GM18505 (cell line): ENCODE measurements at regions not wholly inside any gene's neighbourhood (a gene's known extent, or its start where the extent isn't known, plus 50 kb on each side); places are given as distances from the start of the nearest gene placed in this dataset.
A peak's percentile ranks its signal among the peaks of the same experiment; 100 is the strongest.

Experiments
- ATAC-seq: cut with Tn5 transposase; IDR thresholded peaks from one replicate; pipeline ENCODE4 v1.9.1; 2021; ENCODE audit not compliant: unreplicated experiment
- POLR2A ChIP-seq: IDR thresholded peaks from 4 replicates; pipeline ENCODE4 v1.6.1; 2011; ENCODE audit warnings: borderline replicate concordance; ENCODE audit not compliant: insufficient read depth, insufficient read length; ENCODE audit errors: extremely low read depth

DNA sequence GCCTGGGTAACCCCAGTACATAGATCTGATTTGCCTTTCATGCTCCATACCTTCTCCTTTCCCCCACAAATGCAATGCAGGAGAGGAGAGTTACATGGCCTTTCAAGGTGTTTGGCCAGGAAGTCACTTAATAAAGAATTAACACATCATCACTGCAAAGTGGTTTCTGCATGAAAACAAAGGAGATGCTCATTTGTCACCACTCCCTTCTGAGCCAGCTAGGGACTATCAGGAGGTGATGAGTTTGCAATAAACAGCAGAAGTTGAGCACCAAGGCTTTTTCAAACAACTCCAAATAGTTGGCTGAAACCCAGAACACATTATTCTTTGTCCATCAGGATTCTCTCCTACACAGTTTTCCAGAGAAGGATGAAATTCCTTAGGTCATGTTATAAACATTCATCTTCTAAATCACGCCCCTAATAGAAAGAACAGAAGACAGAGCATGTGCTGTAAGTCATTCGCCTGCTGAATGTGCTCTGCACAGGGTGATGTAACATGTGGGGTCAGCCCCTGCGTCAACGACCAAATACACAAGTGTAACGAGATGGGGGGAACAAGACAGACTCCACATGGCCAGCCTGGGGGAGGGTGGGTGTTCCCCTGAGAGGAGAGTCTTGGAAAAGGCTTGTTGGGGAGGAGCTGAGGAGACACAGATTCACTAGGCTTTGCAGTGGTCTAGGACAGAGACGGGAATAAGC, 87.3 kb upstream of the RMDN2 start:
- TF ChIP-seq POLR2A, result no peak
- no peak for ATAC-seq

GRCh38 chr2:37838541-37839167, 86.4 kb upstream of the RMDN2 start:
- TF ChIP-seq POLR2A, result no peak
- no peak for ATAC-seq

- no peak for TF ChIP-seq POLR2A
- no peak for ATAC-seq
These were observed 85.1 kb upstream of the RMDN2 start for GRCh38 chr2:37839991-37840390.

GRCh38 chr2:37842732-37843440, 82.2 kb upstream of the RMDN2 start:
- ATAC-seq, result no peak
- no peak for TF ChIP-seq POLR2A

GRCh38 chr2:37843556-37843955, 81.5 kb upstream of the RMDN2 start:
- no peak for TF ChIP-seq POLR2A
- no peak for ATAC-seq

GRCh38 chr2:37846207-37846606, 78.9 kb upstream of the RMDN2 start:
- TF ChIP-seq POLR2A, result no peak
- ATAC-seq, result no peak

DNA sequence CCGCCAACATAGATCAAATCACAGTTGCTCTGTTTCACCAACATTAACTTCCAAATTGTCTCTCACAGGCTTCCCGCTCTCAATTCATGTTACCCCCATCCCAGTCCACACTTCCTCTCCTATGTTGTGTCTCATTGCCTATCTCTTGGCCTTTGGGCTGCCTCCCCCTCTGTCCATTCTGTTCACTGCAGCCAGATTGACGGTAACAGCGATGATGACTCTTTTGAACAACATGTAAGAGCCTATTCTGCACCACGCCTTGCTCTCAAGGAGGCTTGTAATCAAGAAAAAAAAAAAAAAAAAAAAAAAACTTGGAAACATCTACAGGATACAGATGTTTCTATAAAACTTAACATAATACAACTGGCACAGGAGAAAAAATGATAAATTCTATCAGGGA, 77.3 kb upstream of the RMDN2 start:
- no peak for ATAC-seq
- no peak for TF ChIP-seq POLR2A

DNA sequence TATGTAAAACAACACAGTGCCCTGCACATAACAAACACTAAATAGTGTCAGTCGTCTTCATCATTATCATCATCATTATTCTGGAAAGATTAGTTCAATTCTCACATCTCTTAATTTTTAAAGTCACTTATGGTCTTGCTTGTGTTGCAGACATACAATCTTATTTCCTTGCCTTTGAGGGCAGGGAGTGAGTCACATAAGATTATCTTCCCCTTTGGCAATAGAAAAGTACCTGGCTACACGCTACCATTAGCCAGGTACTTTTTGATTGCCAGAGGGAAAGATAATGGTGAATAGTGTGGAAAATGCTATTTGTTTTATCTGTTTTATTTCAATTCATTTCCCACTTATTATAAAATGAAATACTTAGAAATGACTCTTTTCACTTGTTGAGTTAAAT, 76.6 kb upstream of the RMDN2 start:
- TF ChIP-seq POLR2A, result no peak

DNA sequence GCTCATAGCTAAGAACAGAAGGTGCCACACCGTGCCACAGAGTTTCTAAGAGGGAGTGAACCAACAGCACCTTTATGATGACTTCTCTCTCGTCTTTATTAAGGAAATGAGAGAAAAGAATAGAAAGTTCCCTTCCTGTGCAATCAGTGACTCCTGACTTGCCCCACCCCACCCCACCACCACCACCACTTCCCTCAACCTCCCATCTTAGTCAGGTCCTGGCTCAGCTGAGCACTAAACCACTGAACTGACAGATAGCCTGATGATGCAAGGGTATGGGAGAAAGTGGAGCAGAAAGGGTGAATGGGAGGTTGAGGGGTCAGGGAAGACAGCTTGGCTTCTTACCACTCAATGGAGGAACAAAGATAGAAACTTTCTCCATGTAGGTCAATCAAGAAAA, 75.2 kb upstream of the RMDN2 start:
- TF ChIP-seq POLR2A, result no peak
- no peak for ATAC-seq

More for the DNA sequence above, 76.6 kb upstream of the RMDN2 start:
- ATAC-seq, result no peak

DNA sequence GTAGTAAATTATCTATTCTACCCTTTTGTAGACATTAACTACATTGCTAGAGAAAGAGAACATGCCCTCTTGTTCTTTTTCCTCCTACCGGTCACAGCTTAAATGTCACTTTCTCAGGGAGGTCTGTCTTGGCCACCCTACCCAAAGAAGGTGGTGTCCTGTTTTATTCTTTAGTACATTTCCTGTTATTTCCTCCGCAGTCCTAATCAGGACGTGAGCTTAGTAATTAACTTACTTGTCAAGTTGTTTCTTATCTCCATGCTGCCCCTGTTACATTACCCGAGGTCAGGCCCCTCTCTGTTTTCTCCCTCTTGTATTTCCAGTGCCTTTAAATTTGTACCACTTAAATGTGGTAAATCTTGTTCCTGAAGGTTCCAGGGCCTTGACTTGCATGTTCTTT, 73.7 kb upstream of the RMDN2 start:
- peak; percentile 24 for ATAC-seq
- no peak for TF ChIP-seq POLR2A

GRCh38 chr2:37851828-37852584, 73.1 kb upstream of the RMDN2 start:
- TF ChIP-seq POLR2A, result no peak
- ATAC-seq, result peak; percentile 54

- no peak for TF ChIP-seq POLR2A
- no peak for ATAC-seq
These were observed 72.5 kb upstream of the RMDN2 start for GRCh38 chr2:37852585-37853014.

- no peak for TF ChIP-seq POLR2A
- no peak for ATAC-seq
These were observed 70.3 kb upstream of the RMDN2 start for GRCh38 chr2:37854676-37855282.
